NCI-H1694 treated with DMSO at 0.1 percent for 48 hours (cell line): ENCODE measurements at regions not wholly inside any gene's neighbourhood (a gene's known extent, or its start where the extent isn't known, plus 50 kb on each side); places are given as distances from the start of the nearest gene placed in this dataset.

Experiments
- DNase-seq: peaks from one replicate; lab custom pipeline; 2025; lab: John Stamatoyannopoulos, UW

DNA sequence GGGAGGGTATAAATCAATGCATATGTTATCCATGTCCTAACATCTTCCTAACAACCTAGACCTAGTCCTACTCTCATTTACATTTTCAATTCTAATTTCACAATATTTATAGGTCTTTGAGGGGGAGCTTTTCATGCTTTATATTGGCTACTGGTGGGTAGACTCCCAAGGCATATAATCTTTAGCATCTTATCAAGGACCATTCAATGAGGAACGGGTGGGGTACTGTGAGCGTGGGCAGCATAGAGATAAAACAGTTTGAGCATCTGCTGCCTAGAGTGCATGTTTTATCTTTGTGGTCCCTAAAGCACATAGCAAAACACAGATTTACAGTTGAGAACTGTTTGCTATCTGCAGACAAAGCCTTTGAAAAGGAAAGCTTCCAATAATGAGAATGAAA is 427.6 kb upstream of the WWC1 start:
- DNase-seq: no peak

DNA sequence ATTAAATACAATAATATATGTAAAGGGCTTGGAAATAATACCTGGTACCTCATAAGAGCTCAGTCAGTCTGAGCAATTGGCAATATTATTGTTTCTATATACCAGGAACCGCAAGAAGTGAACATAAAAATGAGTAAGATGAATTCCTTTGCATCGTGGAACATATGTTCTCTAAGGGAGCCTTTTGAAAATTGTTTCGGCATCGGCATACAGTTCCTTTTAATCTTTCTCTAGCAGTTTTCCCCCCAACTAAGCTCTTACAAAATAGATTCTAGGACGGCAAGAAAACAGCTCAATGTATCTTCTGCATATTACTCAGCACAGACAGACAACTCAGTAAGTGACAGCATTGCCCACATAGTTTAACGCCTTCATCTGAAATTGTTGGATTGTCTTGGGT is 426.6 kb upstream of the WWC1 start:
- DNase-seq: no peak

DNA sequence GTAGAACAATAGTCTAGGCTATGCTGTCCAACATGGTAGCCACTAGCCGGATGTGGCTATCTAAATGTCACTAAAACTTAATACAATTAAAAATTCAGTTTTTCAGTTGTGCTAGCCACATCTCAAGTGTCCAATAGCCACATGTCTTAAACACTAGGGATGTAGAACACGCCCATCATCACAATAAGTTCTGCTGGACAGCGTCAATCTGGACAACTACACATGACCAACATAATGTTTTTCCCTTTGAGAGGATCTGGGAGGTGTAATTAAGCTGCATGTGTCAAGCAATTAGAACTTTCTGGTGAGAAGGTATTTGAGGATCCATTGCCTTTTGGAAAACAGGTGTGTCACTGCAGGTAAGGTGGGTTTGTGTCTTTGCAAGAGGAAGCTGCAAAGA is 424.6 kb upstream of the WWC1 start:
- DNase-seq: no peak

DNA sequence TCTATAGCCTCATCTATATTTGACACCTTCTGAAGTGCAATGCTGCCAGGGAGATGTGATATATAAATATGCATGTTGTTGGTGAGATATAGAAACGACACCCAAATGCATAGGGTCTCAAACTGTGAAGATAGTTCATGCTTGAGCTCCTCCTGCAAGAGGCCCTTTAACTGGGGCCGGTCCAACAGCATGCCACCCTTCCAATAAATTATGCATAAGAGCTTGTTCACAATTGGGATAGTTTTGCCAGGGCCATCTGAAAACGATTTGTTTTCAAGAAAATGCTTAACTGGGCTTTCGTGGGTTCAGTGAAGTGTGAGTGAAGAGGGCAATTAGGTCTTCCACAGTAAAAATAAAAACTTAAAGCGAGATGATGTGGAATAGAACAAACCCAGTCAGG is 424.2 kb upstream of the WWC1 start:
- DNase-seq: no peak

DNA sequence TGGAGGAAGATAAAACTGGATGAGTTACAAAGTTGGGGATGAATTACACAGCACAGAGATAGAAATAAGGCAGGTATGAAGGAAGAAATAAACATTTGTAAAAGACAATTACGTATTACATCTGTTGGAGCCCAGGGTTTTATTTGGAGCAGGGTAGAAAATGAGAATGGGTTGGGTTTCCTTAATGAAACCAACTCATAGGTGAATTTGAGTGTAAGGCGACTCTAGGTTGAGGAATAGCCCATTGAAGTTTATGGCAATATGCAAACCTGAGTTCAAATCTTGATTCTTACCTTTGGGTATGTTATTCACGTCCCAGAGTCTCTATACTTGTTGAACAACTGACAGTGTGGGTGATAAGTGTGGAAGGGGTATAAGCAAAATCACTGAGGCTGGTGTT is 422.3 kb upstream of the WWC1 start:
- DNase-seq: no peak

DNA sequence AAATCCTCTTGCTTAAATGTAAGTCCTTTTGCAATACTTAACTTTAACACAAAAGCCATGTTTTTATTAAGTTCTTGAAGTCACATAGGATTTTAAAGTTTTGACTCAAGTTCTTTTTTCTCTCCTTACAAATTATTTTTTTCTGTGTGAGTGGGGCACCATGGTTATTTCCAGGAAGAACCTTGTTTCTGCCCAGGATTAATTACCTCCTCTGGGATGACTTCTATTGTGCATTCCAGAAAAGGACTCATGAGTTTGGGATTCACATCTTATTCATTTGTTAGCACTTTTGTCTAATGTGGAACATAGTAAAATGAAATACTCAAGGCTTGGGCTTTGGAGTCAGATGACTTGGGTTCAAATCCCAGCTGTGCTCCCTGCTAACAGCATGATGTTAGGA is 421.4 kb upstream of the WWC1 start:
- DNase-seq: no peak

DNA sequence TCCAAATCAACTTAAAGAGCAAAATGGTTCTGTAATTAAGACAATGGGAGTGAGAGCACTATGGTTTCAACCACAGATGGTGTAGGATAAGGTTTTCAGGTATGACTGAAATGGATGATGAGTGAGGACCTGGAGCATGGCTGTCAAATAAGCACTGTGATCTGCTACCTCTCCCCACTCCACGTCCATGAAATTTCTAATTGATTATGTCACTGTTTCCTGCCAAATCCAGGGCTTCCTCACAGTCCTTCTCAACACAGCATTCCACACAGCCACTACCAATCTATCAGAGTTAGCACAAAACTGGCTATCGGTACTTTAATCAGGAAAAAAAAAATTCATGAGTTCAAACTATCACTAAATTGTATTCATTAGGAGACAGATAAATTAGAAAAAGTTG is 420.4 kb upstream of the WWC1 start:
- no peak for DNase-seq

DNA sequence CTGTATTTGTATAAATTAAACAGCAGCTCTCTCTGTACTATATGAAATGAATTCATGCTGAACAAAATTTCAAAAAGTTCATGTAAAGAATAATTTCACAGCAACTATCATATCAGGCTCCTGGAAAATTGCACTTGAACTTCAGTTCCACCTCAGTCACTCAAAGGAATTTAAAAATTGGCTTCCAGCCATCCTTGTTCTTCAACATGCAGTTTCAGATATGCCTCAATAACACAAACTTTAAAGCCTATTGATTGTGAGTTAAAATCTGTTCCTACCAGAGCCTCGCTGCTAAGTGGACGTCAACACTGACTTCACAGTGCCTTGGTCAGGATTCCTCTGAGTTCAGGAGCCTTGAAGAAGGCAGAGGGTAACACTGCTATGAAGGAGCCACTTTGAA is 418.7 kb upstream of the WWC1 start:
- no peak for DNase-seq

DNA sequence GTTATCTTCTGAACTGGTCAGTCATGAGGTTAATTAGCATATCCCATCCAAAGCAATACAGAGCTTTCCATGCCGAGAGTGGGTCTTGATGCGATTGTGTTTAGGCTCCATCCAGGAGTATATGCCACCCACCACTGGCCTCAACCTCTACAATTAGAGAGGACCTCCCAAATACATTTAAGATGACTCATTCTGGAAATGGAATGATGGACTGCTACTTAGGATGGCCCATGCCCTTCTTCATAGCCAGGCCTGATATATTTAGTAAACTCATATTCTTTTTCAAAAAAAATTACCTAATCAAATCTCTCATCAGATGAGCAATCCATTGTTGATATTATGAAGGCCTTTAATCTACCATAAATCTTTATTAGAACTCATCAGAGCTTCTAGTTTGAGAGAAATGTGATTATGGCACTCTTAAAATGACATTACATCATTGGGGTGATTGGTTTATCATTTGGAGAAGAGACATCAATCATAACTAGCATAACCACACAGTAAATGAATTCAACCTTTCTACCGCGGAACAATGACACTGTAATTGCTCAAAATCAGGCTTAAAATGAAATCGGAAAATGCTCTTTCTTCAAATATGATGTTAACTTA is 414.2 kb upstream of the WWC1 start:
- no peak for DNase-seq

DNA sequence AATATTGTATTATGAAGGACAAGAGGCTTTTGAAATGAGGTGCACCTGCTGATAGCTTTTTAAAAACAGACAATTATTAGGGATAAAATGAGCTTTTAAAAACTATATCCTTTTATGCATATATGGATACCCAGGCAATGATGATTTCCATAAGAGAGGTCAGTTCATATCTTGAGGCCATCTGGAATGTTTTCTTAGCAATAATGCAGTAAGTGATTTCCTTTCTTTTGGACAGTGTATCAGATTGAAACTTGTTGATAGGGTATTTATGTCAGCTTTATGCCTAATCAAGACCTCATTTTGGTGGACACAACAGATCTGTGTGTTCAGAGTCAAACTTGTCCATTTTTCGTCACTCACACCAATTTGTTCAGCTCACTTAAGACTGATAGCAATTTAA is 413.5 kb upstream of the WWC1 start:
- no peak for DNase-seq

DNA sequence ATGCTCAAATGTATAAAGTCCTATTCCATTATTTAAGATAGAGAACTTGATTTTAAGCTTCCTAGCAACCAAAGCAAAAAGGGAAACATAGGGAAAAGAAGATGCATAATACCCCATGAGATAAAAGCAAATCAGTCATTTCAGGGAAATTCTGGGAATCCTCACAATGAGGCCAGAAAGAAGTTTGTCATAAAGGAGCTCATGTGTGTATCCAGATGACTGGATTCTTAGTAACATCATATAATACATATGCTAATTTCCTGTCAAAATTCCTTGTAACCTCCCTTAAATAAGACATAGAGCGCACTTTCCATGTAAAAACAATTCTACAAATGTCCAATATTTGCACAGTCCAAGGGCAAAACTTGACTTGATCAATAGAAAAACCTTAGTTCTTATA is 411.0 kb upstream of the WWC1 start:
- no peak for DNase-seq

DNA sequence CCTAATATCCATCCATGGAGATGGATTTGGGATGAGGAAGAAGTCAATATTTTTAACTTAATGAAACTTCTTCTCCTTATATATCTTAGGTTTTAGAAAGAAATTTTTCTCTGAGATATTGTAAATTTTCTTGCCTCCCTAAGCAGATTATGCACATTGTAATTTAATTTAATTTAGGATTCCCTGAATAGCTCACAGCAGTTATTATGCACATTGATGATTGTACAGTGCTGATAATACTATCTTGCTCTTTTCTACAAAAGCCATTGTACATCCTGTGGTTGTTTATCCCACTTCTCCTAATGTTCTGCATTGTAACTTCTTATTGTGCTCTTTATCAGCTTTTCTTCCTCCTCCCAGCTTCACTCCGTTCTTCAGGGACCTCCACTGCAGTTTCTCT is 410.4 kb upstream of the WWC1 start:
- DNase-seq: no peak

DNA sequence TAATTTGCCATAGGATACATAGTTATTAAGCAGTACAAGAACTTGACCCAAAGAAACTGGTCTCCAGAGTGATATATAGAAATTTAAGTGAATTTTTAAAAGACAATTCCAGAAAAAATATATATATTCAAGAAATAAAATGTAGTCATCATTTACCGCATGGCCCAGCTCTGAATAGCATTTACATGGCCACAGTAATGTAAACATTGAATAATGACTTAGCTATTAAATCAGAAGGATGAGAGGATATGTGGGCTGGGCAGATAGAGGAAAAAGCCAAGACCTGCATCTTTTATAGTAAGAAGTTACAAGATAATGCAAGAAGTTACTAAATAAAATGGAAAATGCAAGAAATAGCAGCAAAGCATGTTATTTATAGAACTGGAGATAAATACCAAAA is 405.2 kb upstream of the WWC1 start:
- DNase-seq: no peak

DNA sequence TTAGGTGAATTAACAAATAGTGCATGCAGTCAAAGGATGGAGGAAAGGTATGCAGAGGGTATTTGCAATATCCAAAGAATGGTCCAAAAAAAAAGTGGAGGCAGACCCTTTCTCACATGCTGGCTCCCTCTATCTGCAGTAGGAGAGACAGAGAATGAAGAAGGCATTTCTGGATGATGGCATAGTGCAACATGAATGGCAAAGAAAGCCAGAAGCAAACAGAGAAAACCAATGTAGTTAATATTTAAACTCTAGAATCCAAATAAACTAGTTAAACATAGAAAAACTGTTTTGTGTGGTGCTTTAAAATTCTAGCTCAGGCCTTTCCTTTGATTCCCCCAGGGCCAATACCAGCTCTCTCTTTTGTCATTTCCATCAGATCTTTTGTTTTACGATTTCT is 403.1 kb upstream of the WWC1 start:
- DNase-seq: no peak

DNA sequence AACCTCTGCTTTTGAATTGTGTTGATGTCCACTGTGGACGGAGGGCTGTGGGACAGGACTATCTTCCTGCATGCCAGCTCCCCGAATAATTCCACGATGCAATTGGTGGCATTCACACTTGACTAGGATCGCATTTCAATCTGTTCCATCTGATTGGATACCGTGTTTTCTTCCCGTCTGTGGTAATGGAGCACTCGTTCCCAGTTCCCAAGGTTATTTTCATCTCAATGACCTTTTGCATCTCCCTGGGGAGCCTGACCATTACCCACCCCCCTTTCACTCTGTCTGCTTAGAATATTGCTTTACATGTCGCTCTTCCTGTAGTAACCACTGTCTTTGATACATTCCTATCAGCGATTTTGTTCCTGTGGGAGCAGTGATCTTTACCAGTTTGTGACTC is 402.2 kb upstream of the WWC1 start:
- no peak for DNase-seq

DNA sequence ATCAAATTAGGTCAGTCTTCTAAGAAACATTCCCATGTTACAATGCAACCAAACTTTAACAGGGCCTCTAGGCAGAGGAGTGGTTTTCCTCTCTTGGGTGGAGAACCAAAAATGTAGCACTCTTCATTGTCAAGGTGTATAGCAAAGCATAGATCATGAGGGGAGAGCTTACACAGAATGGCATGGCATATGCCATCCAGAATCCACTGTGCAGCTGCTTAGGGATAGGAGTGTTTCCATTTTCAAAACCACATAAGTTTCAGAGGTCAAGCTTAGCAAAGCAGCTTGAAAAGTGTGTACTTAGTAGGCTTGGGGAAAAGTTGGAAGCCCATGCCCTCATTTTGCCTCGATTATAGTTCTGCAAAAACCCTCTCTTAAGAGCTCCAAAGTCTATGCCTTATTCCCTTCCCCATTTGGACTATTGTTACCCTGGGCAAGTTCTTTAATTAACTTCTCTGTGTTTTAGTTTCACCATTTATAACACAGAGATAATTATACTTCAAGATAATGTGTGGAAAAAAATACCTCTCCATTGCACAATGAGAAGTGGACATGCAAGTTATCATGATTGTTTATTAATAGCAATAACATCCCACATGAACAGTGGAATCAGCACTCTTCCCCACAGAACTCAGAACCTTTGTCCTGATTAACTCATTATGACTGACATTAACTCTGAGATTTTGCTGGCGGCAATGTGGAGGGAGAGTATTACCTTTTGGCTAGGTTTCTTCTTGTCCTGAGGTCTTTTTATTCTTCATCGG is 398.9 kb upstream of the WWC1 start:
- no peak for DNase-seq

DNA sequence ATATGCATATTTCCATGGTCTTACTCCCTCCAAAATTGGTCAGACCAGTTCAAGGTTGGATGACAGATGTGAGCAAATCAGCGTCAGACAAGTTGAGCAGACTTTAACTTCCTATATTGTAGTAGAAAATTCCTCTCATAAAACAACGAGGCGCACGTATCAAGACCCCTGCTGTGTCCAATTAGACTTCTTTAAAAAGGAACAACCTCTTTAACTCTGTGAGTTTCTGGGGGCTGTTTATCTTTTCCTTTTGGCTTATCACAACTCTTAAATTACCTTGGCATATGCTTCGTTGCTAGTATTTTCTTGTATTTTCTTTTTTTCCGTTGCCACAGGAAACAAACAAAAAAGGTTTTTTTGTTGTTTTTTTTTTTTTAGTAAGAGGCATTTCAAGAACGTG is 398.2 kb upstream of the WWC1 start:
- DNase-seq: no peak

DNA sequence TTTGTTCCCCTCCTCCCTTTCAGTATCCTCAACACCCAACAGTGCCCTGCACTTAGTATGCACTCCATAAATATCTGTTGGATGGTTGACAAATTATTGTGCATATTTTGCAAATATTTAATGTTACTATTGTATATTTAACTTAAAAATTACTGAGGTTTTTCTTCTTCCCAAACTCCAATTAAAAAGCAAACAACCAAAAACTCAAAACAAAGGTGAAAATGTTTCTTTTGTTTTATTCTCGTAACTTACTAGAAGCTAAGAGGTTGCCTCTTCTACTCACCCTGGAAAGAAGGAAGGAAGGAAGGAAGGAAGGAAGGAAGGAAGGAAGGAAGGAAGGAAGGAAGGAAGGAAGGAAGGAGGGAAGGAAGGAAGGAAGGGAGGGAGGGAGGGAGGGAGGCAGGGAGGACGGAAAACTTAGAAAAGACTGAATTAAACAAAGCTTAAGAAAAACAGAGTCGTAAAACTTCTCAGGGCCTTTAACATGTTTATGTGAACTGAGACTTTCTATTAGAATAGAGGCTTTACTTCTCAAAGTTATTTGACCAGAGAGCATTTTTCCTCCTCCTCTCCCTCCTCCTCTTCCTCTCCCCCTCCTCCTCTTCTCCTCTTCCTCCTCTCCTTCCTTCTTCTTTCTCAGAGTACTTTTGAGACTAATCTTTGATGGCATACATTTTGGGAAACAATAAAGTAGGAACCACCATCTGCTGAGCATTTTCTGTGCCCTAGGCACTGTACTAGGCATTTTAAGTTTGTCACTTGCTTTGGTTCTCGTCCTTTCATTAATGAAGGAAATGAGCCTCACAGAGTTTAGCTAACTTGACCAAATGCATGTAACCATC is 396.6 kb upstream of the WWC1 start:
- DNase-seq: no peak

DNA sequence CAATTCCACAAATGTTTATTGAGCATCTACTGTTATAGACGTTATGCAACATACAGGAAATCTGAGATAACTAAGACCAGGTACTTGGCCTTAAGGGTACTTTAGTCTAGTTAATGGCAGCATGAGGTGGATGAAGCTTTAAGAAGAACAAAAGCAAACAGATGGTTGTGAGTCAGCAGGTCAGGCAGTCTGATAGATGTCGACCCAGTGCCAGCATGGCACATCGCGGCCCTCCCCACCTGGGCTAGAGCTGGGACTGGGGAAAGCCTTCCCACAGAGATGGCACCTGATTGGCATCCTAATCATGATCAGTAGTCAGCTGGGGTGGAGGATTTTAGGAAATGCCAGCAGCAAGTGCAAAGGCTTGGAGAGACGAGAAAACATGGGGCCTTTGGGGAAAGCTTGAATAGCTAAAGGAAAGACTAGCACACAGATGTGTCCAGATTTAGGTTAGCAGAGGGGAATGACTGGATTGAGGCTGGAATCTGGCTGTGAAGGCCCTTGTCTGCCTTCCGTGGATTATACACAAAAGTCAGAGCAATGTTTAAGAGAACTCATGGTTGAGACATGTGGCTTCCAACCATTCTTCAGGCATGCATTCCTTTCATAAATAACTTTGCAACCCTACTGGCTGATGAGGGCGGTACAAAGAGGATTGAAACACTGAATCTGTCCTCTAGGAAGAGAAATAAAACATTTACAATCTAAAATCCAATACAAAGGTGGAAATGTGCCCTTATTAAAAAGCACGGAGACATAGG is 395.4 kb upstream of the WWC1 start:
- no peak for DNase-seq

DNA sequence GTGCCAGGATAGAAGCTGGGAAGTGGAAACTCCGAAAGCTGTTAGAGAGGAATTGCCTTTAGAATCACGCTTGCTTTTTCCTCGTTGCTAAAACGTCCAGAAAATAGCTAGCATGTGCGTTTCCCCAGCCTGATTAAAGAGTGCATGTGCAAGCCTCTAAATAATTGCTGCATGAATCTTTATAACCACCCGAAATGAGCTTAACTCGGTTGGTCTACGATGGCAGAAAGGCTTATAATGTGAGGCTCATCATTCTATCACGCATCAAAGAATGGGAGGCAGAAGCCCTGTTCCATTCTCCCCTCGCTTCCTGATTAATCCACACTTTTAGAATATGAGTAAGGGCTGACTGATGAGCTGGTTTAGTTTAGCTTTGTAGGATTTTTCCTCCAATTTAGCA is 394.6 kb upstream of the WWC1 start:
- DNase-seq: no peak

DNA sequence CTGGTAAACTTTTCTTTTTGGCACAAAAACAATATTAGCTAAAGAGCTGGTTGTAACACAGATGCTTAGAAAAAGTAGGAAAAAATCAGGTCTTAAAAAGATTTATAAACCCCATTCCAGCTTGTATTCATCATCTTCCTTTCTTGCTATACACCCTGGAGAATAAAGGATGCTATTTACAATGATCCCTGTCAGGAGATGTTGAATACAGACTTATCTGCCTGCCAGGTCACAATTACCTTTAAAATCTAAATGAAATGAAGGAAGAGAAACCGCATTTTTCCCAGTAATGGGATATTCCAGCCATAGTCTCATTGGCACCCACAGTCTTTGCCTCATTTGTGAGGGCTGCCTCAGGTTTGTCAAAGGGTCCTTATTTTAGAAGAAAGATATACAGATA is 394.1 kb upstream of the WWC1 start:
- no peak for DNase-seq

DNA sequence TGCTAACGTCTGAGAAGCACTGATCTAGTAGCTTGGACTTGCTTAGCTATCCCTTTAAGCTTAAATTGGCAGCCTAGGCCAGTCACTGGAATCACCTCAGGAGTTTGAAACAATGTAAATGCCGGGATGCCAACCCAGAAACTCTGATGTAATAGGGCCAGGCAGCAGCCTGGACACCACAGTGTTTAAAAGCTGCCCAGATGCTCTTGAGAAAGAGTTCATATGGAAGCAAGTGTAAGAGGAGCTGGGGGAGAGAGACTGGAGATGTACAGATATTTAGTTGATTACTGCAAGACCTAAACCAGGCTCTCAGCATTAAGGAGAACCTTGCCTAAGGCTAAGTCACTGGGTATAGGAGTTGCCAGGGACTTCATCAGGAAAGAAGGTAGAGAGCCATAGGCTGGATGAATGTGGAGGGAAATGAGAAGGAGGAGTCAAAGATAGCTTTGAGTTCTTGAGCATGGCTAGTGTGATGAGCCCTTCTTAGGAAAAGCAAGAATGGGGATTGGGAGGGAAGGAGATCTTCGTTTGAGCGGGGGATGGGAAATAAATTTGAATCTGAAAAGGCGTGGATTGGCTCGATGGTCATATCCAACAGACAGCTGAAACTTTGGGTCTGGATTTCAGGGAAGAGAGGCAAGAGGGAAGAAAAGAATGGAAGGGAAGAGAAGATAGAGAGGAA is 392.9 kb upstream of the WWC1 start:
- no peak for DNase-seq
